KG1 (cell line): ENCODE measurements at regions not wholly inside any gene's neighbourhood (a gene's known extent, or its start where the extent isn't known, plus 50 kb on each side); places are given as distances from the start of the nearest gene placed in this dataset.
"Not testable (repeated sequence)": the region's sequence is repeated elsewhere in the genome, so short reads cannot be mapped to it uniquely, and the experiment has no call there.

ENCODE experiments used
- DNase-seq: peaks from one replicate; lab custom pipeline; 2025; lab: John Stamatoyannopoulos, UW

GRCh38 chr3:59254976-59255375 lies 205.2 kb upstream of the CFAP20DC start:
- DNase-seq = no peak

GRCh38 chr3:59254433-59254832 lies 204.6 kb upstream of the CFAP20DC start:
- DNase-seq = no peak

DNA sequence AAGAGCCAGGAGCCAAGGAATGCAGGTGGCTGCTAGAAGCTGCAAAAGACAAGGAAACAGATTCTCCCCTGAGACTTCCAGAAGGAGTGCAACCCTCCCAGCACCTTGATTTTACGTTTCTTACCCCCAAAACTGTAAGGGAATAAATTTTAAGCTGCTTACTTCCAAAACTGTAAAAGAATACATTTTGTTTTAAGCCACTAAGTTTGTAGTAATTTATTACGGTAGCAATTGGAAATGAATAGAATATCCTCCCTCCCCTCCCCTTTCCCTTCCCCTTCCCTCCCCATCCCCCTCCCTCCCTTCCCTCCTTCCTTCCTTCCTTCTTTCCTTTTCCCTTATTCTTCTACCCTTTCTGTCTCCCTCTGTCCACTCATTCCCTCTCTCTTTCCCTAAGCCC lies 203.7 kb upstream of the CFAP20DC start:
- no peak for DNase-seq

DNA sequence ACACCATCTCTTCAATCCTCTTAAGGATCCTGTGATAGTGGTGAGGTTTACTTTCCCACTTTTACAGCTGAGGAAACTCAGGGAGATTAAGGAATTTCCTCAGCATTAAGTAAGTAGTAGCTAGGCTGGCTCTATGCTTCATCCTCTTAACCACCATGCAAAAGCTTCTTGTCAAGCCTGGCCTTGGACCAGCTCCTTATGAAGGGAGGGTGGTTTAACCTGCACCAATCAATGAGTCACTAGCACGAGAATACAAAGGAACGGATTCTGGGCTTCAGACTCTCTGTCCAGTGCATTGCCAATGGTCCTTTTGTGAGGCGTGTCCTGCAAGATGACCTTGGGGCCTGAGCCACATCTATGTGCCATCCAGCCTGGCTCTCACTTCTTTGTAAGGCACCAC lies 202.0 kb upstream of the CFAP20DC start:
- DNase-seq = no peak

DNA sequence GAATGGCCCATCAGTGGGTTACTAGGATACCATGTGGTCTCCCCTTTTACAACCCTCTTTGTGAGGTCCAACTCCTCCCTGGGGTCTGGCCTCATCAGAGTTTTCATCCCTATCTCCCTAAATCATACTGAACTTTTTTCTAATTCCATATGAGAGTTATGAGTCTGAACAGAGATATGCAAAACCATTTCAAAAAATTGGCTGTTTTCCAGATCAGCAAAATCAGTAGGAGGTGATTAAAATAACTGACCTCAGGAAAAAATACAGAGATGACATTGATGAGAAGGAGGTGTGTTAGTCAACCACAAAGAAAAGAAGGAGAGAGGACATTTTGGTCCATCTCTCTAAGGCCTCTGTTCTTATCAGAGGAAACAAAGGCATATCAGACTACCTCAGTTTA lies 200.8 kb upstream of the CFAP20DC start:
- DNase-seq = no peak

DNA sequence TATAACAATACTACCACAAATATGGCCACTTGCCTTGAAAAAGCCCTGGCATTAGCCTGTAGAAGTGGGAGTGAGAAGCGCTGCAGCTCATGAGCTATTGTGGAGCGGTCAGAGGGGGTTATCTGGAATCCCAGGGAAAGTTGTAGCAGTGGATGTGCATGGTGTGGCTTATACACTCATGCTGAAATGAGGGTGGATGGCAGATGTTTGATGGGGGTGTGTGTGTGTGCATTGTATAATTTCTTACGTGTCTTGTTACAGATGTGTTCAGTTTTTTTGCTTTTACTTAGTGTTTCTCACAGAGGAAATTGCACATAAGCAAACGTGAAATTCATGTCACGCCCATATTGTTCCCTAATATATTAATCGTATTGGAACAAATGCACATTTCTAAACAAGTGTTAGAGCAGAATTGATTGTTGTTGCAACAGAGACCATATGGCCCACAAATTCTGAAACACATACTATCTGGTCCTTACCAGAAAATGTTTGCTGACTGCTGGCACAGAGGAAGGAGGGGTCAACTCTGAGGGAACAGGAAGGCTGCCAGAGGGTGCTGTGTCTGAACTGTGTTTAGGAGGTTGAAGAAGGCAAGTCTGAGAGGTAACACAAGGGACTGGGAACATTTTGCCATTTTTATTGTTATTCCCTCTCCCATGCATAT lies 200.0 kb upstream of the CFAP20DC start:
- DNase-seq = no peak

DNA sequence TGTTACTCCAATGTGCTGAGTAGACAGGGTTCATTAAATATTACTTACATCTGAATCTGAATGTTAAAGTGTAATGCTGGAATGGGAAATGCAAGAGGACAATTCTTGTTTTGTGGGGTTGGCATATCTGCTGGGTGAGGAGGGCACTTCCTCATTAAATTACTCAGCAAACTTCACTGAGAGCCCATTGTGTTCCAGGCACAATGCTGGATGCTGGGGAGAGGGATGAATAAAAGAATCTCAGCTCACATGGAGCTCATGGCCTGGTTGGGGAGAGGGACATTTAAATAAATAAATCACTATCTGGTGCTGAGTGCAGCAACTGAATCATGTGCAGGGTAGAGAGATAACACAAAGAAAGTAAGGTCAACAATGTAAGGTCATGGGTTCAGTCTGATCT lies 199.2 kb upstream of the CFAP20DC start:
- DNase-seq = no peak

GRCh38 chr3:59247402-59247841 lies 197.6 kb upstream of the CFAP20DC start:
- DNase-seq = no peak

DNA sequence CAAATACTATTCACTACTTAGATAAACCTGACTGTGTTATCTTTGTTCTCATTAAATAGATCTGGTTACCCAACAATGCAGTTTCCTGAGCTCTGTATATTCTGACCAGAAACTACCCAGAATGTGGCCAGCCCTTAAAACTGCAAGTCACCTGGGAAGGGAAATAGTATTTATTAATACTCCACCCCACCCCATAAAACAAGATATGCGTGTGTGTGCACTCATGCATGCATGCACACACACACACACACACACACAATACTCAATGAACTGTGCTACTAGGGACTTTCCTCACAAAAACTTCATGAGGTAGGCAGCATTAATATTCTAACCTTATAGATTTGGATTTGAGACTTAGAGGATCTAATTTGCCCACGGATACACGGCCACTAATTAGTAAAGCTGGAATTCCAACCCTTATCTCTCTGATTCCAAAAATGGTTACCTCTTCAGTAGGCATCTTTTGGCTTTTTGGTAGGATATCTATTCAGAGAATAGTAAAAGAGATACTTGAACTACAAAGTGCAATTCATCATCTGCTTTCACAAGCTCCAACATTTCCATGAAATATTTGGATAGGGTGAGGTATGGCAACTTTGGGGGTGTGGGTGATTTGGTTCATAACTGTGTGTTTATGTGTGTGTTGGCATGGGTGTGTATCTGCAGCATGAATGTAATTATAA lies 197.0 kb upstream of the CFAP20DC start:
- no peak for DNase-seq

- DNase-seq = no peak
Observed at GRCh38 chr3:59245859-59246501, 196.2 kb upstream of the CFAP20DC start.

- no peak for DNase-seq
Observed at GRCh38 chr3:59245300-59245858, 195.6 kb upstream of the CFAP20DC start.

- DNase-seq = no peak
Observed at GRCh38 chr3:59244343-59244742, 194.5 kb upstream of the CFAP20DC start.

- DNase-seq = no peak
Observed at GRCh38 chr3:59243476-59243875, 193.7 kb upstream of the CFAP20DC start.

GRCh38 chr3:59240666-59241255 lies 190.9 kb upstream of the CFAP20DC start:
- DNase-seq = no peak

DNA sequence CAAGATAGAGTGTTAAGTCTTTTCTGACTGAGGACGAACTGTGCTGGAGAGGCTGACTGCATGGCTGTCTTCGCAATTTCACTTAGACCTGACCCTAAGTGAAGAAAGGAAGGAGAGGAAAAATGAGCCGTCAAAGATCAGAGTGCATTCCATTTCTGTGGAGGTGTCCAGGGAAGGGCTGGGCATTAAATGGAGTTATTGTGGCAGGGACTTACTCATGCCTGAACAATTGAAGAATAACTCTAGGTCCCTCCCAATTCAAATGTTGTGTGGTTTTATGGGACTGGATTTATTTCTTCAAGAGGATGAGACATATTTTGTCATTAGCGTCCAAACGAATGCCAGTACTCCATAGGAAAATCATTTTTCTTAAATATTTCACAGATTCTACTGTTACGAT lies 187.3 kb upstream of the CFAP20DC start:
- DNase-seq = no peak

DNA sequence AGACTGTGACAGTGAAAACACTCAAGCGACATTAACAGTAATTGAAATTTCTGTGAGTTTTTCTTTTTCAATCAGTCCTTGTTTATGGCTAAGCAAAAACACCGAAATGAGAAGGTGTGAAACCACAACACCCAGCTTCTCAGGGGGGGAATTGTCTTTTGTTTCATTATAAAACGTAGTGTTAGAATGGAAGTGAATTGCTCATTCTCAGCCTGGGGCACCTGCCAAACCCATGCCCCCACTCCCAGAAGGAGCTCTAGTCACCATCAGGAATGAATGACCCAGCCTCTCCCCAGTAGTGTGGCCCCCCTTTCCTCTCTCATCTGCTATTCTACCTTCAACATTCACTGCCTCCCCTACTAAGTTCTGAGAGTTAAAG lies 185.8 kb upstream of the CFAP20DC start:
- no peak for DNase-seq

GRCh38 chr3:59234884-59235633 lies 185.2 kb upstream of the CFAP20DC start:
- DNase-seq = no peak

DNA sequence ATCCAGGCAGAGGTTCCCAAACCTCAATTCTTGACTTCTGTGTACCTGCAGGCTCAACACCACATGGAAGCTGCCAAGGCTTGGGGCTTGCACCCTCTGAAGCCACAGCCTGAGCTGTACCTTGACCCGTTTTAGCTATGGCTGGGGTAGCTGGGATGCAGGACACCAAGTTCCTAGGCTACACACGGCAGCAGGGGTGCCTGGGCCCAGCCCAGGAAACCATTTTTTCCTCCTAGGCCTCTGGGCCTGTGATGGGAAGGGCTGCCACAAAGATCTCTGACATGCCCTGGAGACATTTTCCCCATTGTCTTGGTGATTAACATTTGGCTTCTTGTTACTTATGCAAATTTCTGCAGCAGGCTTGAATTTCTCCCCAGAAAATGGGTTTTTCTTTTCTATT lies 180.6 kb upstream of the CFAP20DC start:
- DNase-seq = not testable (repeated sequence)

GRCh38 chr3:59213860-59214259 lies 164.0 kb upstream of the CFAP20DC start:
- no peak for DNase-seq

DNA sequence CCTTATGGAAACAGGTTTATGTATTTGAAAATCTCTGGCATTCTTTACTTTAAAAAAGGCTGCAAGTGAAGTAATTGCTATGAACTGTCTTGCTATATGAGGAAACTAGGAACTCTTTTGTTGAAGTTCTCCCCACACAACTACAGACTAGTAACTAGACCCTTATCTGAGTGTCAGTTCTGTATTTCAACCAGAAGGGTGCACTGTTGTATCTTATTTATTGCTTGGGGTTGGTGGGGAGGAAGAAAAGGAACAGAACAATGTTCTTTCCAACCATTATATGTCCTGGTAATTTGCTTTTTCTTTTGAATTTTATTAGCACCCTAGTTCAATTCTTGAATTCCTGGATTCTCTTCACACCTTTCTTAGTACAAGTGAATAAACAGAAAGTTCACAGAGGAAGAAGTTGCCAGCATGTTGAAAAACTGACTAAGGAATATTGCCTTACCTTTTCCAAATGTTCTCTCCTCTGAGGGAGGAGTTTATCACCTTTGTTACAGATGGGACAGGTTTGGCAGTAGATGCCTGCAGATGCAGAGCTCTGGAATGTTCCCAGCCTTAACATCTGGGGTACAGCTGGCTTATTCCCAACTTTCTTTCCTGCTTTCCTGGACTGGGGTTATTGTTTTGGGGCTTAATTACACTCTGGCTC lies 162.4 kb upstream of the CFAP20DC start:
- no peak for DNase-seq

DNA sequence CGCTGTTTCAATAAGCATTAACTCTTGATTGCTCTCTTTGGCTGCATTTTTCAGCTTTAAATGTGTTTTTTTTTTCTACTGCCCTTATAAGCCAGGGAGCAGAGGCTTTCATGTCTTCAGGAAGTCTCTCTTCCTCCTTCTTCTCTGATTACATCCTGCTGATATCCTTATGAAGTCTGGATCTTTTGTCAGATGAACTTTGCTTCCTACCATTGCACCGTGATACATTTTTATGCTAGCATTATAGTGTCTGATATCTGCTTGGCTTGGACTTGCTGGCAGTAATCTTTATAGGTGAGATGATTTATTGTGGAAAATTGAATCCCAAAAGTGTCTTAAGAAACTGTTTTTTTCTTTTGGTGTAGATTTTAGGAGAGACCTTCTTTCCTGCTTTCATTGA lies 160.4 kb upstream of the CFAP20DC start:
- no peak for DNase-seq
